GM18870 (cell line): ENCODE measurements at regions not wholly inside any gene's neighbourhood (a gene's known extent, or its start where the extent isn't known, plus 50 kb on each side); places are given as distances from the start of the nearest gene placed in this dataset.
"Not testable (repeated sequence)": the region's sequence is repeated elsewhere in the genome, so short reads cannot be mapped to it uniquely, and the experiment has no call there.

Source experiments
- ATAC-seq: cut with Tn5 transposase; IDR thresholded peaks from one replicate; pipeline ENCODE4 v1.9.1; 2021; ENCODE audit warnings: moderate library complexity; ENCODE audit not compliant: unreplicated experiment

DNA sequence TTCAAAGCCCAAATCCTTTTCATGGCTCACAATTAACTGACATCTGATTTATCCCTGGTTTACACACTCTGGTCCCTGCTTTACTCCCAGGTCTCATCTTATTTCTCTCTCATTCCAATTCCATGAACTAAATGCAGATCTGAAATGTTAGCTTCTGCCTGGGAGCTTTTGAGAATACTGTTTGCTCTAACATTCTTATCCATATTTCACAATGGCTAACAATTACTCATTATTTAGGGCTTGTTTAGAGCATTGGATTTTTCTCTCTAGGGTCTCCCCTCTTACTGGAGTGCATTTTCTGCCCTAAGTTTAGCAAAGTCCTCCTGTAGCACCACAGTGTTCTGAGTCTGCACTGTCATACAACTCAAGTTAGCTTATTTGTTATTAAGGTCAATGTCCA lies 121.5 kb upstream of the HCRTR2 start:
- no peak for ATAC-seq

DNA sequence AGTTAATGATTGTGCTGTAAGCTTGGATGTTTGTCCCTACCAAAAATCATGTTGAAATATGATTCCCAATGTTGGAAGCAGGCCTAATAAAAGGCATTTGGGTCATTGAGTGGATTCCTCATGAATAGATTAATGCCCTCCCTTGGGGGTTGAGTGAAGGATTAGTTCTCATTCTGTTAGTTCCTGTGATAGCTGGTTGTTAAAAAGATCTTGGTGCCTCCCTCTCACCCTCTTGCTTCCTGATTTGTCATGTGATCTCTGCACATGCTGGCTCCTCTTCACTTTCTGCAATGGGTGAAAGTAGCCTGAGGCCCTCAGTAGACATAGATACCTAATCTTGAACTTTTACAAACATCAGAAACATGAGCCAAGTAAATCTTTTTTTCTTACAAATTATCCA lies 115.6 kb upstream of the HCRTR2 start:
- no peak for ATAC-seq

DNA sequence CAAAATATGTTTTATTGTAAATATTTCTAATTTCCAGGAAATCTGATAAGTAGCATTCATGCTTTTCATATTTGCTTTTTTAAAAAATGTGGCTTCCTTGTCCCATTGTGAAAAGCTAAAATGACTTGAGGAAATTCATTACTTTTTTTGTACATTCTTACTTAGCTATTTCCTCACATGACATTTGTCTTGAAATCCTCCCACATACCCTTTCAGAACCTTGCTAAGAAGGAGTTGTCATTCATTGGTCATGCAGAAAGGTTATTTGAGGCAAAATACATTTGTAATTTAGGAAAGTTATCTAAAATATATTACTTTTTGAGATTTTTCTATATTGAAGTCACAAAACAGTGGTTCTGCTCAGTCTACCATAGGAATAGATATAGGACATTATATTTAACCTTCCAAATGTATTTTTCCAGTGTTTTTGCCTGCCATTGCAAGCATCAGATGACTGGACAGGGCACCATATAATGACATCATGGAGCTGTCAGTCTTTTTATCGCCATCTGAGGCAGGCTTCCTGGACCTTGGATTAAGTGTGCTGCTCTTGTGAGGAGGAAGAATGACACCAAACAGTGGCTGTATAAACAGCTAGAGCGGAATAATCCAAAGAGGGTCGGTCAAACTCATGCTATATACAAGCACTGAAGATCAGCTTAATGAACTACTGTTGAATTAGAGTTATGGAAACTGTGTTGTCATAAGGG lies 109.4 kb upstream of the HCRTR2 start:
- no peak for ATAC-seq

DNA sequence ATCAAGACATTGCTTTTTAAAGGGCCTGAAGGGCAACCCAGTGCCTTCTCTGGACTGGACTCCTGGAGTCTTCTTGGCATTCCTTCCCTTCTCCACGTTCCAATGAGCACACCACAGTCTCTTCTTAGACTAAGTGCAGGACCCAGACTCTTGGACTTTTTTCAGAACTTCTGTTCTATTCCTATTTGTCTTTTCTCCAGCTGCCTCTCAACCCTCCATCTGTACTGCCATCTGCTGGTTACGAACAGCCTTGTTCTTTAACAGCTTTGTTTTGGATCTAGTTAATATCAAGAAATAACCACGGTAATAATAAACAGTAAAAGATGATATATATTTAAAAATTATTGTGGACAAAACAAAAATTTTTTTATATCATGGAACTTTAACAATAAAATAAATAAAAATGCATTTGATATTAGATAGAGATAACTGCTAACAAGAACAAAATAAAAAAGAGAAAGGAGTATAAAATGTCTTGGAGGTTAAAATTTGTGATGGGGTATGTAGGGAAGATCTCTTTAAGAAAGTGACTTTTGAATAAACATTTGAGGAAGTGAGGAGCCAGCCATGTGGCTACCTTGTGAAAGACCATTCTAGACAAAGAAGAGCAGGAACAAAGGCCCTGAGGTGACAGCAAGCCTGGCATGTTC lies 105.1 kb upstream of the HCRTR2 start:
- no peak for ATAC-seq

DNA sequence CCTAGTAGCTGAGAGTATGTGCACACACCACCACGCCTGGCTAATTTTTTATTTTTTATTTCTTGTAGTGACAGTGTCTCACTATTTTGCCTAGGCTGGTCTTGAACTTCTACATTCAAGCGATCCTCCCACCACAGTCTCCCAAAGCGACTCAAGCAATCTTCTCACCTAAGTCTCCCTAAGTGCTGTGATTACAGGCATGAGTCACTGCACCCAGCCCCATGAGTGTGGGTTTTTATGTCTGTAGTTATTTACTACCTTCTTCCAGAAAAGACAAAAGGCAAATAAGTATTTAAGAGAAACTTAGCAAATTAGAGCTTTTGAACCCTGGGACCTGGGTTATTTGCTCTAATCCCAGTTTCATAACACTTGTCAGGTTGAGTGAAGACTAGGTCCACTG lies 92.3 kb upstream of the HCRTR2 start:
- ATAC-seq: no peak

DNA sequence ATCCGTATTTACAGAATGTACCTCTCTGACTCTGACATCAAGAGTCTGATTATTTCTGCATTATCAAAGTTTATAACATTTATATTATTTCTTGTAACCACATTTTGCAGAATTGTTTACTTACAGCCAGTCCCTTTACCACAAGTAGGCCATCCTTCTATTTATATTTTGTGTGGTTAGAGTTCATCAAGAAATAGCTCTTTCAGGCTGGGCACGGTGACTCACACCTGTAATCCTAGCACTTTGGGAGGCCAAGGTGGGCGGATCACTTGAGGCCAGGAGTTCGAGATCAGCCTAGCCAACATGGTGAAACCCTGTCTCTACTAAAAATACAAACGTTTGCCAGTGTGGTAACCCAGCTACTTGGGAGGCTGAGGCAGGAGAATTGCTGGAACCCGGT lies 86.3 kb upstream of the HCRTR2 start:
- not testable (repeated sequence) for ATAC-seq

DNA sequence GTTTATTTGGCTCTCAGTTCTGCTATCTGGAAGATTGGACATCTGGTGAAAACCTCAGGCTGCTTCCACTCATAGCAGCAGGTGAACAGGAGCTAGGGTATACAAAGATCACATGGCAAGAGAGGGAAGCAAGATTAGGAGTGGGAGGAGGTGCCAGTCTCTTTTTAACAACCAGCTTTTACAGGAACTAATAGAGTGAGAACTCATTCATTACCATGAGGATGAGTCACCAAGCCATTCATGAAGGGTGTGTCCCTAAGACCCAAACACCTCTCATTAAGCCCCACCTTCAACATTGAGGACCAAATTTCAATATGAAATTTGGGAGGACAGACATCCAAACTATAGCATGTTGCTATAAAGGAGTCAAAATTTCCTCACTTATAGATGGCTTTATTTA lies 85.4 kb upstream of the HCRTR2 start:
- no peak for ATAC-seq

DNA sequence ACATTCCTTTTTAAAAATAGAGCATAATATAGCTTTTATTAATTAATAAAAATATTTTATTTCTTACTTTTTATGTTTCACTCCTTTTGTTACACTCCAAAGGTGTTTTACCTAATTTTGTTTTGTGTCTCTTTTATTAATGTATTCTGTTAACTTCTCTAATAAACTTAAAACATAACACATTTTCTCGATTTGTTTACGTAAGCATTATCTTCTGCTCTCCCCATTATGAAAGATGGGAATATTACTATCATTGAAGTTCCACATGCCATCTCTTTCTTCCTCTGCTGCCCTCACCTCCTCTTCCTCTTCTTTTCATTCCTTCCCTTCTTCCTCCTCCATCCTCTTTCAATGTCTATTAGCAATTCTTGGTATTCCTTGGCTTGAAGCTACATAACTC lies 85.0 kb upstream of the HCRTR2 start:
- no peak for ATAC-seq

DNA sequence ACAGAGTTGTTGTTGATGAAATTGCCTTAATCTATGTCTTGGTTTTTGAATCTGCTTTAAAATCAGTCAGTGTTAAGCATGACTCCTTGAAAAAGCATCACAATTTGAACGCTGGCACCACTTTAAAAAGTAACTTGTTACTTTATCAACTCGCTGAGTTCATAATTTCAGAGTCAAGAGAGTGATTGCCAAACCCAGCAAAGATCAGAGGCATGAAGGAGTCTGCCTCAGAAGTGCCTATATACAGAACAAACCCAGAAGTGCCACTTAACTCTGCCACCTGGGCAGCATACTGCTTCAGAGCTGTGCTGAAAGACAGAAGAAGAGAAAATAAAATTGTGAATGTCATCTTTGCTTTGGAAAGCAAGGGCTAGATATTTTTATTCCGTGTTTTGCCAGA lies 73.6 kb upstream of the HCRTR2 start:
- no peak for ATAC-seq

DNA sequence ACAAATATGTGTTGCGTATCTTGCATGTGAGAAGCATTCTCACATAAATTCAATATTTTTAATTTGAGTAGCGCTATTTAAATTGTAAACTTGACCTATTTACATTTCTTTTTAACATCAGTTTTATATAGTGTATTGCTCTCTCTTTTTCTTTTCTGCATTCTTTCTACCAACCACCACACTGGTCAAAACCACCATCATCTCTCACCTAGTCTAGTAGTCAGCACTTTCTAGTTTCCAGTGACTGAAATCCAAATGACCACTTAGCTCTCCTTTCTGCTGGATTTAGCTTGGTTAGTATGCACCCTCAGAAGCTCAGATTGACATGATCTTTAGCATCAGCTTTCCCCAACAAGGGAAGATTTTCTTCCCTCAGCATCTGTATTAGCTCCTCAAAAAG lies 73.2 kb upstream of the HCRTR2 start:
- ATAC-seq: no peak

DNA sequence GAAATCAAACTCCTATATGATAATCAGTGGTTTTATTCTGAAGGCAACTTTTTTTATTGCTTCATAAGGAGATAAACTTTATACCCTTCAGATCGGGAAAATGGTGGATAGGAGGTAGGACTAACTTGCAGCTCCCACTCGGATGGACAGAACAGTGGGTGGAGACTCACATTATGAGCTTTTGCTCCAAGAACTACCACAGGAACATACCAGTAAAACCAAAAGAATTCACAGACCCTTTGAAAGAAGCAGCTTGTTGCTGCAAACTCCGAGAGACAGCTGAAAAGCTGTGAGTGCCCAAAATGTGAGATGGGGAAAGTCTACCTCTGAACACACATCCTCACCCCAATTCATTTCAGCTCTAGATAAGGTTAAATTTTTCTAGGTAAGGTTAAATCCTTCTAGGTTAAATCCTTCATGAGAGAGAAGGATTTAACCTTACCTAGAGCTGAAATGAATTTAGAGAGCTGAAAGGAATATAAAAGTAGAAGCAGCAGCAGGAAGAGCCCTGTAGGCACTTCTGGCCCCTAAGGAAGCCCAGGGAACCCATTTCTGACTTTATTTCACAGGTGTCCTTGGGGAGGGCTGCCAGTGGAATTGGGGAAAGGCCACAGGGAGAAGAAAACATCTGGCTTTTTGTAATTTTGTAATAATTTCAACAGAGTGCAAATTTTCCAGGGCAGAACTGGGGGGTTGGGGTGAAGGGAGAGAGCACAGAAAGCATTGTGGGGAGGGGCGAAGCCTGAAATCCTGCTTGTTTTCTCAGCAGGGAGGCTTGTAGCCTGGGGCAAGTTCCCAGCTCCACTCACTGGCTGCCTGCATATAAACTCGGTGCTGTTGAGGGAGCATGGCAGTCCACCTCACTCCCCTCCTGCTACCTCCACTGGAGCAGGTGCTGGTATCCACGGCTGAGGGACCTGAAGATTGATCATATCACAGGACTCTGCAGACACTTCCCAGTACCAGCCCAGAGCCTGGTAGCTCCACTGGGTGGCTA lies 65.9 kb upstream of the HCRTR2 start:
- ATAC-seq: no peak

DNA sequence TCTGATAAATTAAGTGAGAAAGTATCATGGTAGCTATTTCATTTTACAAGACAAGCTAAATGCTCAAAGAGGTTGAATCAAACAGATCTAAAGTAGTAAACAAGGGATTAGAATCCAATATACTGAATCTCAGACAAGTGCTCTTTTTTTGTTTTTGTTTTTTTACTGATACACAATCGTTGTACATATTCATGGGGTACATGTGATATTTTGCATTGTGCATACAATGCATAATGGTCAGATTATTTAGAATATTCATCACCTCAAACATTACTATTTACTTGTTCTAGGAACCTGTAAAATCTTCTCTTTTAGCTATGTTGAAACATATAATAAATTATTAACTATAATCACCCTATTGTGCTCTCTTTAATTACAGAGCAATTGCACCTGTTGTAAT lies 57.0 kb upstream of the HCRTR2 start:
- no peak for ATAC-seq

DNA sequence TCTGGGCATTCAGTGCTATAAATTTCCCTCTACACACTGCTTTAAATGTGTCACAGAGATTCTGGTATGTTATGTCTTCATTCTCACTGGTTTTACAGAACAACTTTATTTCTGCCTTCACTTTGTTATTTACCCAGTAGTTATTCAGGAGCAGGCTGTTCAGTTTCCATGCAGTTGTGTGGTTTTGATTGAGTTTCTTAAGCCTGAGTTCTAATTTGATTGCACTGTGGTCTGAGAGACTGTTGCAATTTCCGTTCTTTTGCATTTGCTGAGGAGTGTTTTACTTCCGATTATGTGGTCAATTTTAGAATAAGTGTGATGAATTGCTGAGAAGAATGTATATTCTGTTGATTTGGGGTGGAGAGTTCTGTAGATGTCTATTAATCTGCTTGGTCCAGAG lies 50.1 kb upstream of the HCRTR2 start:
- ATAC-seq: not testable (repeated sequence)
